Renal cortical epithelial cell (primary cell): ENCODE measurements at regions not wholly inside any gene's neighbourhood (a gene's known extent, or its start where the extent isn't known, plus 50 kb on each side); places are given as distances from the start of the nearest gene placed in this dataset.

Experiments used
- DNase-seq: peaks from one replicate; pipeline ENCODE4 v3.0.0-alpha.2; 2011; ENCODE audit warnings: low read depth

DNA sequence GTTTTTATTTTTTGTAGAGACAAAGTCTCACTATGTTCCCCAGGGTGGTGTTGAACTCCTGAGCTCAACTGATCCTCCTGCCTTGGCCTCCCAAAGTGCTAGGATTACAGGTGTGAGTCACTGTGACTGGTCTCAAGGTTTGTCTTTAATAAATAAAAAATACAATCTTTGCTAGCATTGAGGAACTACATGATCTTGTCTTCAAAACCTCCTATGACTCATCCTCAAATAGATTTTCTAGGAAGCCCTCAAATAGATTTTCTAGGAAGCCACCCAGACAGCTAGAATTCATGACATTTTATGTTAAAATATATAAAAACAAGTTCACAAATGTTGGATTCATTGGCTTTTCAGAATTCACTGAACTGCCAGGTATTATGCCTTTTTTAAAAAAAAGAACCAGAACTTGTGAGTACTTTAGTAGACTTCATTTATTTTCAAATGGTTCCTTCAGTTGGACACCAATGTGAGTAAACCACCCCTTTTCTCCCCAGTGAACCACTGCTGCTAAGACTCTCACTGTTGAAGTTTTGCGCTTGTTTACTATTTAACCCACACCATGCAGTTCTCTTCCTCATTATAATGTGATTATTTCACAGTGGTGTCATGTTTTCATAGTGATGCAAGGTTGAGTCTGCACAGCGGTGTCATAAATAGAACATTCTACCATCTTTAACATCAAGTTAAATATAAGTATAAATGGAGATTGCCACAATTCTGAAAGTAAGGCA, 303.9 kb downstream of the CASP12 start:
- peak; percentile 29 for DNase-seq

DNA sequence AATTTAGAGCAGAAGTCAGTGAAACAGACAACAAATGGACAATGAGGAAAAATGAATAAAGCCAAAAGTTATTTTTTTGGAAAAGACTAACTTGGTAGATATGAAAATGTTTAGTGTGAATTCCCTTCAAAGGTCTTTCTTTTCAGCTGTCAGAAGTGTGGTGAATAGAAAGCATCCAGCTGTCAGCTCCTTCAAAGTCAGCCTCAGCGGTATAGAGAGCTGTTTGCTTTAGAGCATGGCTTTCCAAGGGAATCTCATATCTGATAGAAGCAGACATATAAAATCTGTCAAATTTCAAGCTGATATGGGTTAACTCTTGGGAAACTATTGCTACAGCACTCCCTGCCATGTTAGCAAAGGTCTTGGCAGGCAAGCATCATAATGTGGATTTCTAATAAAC, 309.3 kb downstream of the CASP12 start:
- no peak for DNase-seq

DNA sequence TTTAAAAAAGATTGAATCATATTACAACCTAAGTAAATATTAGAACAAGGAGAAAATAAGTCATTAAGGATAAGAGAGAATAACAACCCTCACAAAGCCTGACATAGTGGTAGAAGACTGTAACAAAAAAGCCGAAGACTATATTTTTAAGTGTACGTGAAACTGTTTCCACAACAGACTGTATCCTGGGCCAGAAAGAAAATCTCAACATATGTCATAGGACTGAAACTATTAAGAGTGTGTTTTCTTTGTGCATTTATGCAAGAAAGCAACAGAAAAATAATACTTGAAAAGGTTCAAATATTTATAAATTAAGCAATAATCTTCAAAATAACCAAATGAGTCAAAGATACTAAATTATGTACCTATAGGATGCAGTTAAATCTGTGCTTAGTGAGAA, 309.8 kb downstream of the CASP12 start:
- DNase-seq, result no peak

DNA sequence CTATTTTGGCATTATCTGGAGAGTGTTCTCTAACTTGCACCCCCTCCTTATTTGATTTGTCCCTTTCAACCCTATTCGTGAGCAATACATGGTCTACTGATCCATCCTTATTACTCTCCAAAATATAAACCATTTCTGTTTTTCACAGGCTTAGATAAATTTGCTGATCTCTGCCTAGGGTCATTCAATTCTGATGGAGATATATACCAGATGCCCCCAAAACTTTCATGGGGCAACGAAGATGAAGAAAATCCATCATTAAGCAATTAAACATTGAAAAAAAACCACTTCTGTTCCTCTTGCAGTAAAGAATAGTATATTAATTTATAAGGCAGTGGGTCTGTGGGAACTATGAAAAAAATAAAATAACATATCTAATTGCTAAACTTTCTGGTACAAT, 313.4 kb downstream of the CASP12 start:
- no peak for DNase-seq

DNA sequence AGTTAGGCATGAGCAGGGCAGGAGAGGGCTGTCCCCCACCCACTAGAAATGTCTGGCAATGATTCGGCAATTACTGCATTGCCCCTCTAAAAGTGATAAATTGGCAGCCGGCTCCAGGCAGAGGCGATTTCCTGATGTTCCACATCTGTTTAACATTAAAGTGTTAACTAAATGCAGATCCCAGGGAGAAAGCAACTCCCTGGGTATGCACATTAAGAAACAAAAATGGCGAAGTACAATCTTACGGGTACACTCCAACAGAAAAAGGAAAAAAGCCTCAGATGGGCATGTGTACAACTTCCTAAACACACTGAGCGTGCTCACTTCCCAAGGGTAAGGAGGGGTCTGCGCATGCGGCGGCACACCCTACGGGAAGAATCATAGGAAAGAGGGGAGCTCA, 314.4 kb downstream of the CASP12 start:
- DNase-seq, result no peak

DNA sequence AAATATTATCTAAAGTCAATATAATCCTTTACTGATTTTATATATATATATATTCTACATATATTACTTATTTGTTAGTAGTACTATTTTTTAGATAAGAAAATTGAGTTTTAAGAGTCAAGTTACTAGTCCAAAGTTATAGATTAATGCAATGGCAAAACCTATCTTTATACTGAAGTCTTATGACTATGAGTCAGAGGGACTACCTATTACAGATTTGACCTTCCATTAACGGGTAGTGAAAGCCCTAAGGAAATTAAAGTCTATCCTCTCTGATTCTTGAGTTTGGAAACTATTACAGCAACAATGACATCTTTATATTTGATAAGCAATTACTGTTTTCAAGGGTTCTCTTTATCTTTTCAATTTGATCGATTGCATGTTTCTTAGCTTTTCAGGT, 315.8 kb downstream of the CASP12 start:
- peak; percentile 73 for DNase-seq

DNA sequence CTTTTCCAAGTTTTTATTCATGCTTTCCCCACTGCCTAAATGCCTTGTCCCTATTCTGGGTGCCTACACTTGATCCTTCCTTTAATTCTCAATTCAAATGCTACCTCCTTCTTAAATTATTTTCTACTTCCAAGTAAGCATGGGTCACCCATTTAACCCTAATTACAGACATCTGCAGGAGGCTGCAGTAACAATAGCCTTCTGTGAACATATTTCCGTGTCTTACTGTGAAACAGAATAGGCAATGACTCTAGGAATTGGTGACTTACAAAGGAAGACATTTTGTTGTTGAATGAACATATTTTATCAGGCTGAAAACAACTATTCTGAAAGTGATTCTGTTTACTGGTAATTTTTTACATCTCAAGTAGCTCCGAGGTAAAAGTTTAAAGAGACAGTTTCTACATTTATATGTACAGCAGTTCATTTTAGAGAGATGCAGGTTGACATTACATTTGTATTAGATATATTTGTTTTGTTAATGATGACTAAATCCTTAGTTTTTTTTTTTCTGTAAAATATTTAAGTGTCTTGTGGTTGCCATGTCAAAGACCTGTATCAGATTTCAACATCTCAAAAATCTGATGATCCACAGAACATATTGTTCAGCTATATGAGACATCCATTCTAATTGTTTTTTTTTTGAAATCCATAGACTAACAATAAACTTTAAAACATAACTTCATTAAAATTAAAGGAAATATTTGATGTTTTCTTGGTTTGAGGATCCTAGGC, 316.8 kb downstream of the CASP12 start:
- no peak for DNase-seq

DNA sequence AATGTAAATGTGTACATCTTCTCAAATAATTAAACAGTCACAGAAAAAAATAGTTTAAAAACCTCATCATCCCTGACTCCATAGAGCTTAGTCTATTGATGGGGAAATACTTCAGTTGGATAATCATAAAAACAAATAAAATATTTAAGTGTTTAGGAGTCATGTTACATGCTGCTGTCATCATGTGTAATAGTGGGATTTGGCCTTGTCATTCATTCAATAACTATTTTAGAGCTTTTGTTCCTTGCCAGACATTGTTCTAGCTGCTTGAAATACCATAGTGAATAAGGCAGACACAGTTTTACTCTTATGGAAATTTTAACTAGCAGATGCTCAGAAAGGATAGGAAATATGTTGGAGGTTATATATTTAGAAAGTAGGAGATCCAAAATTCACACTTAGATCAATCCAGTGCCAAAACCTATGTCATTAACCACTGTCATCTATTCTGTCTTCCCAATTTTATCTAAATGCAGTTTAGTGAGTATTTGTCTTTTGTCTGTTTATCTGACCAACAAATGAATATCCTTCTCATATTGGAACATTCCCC, 324.7 kb downstream of the CASP12 start:
- DNase-seq, result no peak

DNA sequence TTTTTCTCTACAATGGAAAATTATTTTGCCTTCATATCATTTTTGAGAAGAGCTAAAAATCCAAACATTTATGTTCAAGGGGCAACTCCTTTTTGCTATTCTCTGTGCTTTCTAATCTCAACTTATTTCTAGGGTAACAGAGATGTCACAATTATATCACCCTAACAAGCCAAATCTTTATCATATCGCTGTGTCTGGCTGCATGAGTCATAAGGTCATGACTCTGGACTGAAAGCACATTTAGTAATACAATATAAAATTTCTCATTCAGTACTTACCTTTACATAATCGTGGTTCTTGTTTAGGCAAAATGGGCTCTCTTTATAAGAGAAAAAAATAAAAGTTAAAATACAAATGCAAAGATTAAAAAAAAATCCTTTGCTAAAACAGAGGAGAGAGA, 326.0 kb downstream of the CASP12 start:
- DNase-seq, result no peak

DNA sequence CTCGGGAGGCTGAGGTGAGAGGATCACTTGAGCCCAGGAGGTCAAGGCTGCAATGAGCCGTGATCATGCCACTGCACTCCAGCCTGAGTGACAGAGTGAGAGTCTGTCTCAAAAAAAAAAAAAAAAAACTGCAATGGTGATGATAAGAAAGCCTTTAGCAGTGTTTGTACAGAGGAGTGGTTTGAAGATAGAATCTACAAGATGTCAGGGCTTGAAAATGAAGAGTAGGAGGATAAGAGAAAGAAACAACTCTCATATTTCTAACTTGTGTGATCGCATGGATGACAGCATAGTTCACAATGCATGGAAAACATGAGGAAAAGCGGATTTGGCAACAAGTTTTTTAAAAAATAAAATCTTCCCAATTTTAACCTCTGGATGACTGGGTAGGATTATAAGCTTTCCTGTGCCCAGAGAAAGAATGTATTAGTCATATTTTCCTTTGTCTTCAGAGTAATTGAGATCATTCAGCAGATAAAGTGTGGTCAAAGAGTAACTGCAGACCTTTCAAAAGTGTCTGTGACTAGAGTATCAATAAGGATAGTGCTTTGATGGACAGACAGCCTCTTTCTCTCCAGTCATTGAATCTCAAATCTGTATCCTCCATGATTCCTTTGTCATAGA, 328.1 kb downstream of the CASP12 start:
- peak; percentile 57 for DNase-seq

DNA sequence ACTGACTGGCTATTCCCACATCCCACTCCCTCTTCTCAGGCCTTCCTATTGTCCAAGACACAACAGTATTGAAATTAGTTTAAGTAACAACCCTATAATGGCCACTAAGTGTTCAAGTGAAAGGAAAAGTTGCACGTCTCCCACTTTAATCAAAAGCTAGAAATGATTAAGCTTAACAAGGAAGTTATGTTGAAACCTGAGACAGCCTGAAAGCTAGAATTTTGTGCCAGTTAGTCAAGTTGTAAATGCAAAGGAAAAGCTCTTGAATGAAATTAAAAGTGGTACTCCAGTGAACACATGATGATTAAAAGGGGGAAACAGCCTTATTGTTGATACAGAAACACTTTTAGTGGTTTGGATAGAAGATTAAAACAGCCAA, 332.7 kb downstream of the CASP12 start:
- peak; percentile 82 for DNase-seq

DNA sequence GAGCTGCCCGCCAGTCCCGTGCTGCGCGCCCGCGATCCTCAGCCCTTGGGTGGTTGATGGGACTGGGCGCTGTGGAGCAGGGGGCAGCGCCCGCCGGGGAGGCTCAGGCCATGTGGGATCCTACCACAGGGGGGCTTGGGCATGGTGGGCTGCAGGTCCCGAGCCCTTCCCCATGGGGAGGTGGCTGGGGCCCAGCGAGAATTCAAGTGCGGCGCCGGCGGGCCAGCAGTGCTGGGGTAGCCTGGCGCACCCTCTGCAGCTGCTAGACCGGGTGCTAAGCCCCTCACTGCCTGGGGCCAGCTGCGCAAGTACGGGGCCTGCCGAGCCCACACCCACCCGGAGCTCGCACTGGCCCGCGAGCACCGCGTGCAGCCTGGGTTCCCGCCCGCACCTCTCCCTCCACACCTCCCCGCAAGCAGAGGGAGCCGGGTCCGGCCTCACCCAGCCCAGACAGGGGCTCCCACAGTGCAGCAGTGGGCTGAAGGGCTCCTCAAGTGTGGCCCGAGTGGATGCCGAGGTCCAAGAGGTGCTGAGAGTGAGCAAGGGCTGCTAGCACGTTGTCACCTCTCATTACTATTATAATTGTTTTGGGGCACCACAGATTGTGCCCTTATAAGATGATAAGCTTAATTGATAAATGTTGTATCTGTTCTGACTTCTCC, 333.2 kb downstream of the CASP12 start:
- DNase-seq, result no peak

DNA sequence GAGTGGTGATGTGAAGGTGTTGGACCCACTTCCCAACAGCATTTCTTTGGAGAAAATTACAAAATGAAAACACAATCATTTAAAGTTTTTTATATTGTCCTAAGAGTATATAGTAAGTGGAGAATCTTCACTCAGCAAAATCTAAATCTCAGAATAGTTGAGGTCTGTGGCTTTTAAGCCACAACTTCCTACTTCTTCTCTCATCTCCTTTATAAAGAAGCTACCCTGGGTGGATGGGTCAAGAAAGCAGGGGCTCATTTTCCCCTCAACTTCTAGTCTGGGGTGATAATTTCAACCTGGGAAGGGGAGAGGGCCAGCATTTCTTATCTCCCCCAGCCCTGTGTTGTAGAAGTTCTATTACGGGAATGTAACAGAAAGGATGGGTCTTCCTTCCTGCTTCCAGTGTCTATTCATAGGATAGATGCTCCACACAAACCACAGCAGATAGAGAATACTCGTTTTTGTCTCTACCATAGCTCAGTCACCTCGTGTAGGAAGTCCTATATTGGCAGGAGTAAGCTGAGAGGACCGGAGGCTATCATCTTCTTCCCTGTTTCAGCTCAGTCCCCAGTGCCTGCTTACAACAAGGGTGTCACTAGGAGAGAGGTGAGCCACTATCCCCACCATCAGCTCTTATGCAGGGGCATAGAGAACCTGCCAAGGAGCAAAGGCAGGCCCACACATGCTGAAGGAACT, 341.5 kb downstream of the CASP12 start:
- no peak for DNase-seq

DNA sequence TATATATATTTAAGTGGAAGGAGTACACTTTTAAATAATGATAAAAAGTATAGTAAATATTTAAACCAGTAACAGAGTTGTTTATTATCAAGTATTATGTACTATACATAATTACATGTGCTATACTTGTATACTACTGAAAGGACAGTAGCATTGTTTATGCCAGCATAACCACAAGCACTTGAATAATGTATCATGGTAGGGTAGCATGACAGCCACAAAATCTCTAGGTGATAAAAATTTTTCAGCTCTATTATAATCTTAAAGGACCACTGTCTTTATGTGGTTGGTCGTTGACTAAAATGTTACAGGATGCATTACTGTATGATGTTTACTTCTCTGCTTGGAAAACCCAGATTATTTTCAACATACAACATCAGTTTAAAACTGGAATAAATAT, 349.2 kb downstream of the CASP12 start:
- no peak for DNase-seq

DNA sequence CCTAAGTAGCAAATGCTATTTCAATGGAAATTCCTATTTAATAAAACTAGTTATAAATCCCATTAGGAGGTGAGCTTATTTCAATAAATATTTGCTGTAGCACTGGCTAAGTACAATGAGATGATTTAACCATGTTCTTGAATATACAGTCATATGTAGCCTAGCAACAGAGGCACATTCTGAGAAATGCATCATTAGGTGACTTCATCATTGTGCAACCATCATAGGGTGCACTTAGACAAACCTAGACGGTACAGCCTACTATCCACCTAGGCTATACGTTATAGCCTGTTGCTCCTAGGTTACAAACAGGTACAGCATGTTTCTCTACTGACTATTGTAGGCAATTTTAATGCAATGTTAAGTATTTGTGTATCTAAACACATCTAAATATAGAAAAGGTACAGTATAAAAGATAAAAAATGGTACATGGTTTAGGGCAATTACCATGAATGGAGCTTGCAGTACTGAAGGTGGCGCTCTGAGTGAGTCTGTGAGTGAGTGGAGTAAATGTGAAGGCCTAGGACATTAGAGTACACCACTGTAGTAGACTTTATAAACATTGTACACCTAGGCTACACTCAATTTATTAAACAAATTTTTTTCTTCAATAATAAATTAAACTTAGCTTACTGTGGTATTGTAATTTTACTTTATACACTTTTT, 350.1 kb downstream of the CASP12 start:
- peak; percentile 76 for DNase-seq

DNA sequence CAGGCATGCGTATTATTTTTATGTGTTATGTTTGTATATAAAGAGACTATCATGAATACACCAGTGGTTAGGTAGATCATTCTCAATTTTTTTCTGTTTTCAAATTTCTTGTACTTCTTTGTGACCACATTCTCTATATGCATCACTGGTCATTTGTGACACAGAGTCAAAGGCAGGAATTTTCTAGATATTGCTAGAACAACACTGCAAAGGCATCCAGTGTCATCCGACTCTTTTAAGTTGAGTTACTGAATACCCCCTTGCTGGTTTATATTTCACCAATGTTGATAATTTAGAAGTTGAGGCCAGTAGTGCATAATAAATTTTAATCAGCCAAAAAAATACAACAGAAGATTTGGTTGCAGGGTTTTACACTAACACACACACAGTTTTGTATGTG, 351.8 kb downstream of the CASP12 start:
- peak; percentile 88 for DNase-seq

DNA sequence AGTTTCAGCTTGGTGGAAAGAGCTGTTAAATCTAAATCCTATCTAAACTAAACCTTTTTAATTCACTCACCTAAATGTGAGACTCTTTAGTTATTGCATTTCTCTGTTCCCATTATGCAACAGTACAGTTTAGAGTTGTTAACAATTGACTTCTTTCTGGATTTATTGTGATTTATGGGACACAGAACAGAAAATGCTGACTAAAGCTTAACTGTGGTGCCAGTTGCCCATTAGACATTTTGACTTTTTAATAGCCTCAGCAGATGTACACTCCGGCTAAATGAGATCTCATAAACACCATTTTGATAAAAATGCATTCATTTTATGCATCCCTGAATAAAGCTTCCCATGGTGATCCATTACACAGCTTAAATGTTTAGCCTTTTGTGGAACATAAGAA, 356.6 kb downstream of the CASP12 start:
- peak; percentile 18 for DNase-seq

DNA sequence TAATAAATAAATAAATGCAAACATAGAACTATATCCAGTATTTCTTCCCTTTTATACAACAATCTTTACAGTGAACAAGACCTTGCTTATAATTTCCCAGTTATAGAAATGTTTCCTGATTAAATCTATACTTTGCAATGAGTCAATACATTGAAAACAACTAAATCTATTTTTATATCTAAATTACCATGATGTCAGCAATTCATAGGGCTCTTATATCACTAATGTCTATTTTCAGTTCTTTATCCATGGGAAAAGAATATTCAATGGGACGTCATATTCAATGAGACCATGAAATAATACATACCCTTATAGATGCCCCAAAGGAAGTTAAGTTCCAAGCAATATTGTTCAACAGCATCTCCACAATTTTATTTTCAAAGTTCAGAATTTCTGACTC, 359.9 kb downstream of the CASP12 start:
- no peak for DNase-seq

DNA sequence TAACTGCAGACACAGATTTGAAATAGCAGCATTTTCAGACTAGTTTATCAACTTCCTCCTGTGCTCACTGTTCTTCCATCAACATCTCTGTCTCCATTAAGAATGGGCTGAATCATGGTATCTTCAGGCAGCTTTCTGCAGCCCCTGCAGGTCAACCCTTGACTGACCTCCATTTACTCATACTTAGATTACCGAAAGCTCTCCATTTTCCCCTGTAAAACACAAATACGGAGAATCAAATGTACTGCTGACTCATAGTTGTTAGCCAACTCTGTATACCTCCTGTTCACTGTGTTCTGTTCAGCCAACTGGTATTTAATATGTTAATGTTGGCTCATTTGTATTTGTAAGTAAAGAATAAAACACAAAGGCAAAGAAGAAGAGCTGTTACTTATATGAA, 364.0 kb downstream of the CASP12 start:
- DNase-seq, result peak; percentile 63

DNA sequence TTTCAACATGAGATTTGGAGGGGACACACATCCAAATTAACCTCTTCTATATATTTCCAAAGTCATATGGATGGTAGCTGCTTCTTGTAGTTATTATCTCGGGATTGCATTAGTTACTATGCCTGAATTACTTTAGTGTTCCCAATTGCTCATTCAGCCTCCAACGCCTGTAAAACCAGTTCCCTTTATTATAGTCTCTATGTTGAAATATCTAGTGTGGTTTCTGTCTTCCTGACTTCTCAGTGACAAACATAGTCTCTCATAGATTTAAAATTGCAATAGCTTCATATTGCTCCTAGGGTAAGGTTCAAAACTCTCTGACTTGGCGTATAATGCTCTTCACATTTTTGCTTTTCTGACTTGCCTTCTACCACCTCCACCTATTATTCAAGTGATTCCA, 366.4 kb downstream of the CASP12 start:
- no peak for DNase-seq

DNA sequence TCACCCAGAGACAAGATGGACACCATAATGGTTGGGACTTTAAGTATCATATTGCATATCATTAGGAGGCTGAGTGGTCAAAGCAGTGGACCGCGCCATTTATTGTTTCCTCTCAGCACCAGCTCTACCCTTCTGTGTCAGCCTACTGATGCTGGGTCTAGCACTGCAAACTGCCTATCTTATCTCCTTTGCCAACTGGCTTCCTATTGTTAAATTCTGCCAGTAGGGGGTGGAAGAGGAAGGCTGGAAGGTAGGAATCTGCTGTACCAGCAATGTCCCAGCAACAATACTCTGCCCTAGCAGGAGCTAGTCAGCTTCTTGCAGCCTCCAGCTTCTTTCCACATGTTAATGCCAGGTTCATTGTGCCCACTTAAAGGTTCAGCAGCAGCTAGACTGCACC, 367.1 kb upstream of the PDGFD start:
- DNase-seq, result peak; percentile 10
